ENCODE measurements at regions not wholly inside any gene's neighbourhood (a gene's known extent, or its start where the extent isn't known, plus 50 kb on each side); places are given as distances from the start of the nearest gene placed in this dataset.

DNA sequence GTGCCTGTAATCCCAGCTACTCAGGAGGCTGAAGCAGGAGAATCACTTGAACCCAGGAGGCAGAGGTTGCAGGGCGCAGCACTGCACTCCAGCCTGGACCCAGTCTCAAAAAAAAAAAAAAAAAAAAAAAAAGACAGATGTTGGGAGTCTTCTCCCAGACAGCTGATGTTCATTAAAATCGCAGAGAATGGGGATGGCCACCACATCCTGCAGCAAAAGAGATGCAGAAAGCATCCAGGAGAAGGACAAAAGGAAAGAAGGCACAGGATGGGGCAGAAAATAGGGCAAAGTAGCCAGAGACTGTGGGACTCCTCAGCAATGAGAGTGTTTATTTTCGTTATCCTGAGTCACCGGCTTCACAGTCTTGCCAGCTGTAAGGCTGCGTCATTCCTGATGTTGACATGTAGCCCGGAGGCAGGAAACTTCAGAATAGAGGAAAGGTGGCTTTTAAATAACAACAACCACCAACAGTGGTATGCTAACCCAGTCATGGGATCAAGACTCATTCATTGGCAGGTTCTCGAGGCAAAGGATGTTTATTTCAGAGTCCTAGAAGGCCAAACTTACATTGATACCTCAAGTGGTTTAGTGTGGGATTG lies 149.5 kb upstream of the SVIL start:
- H3K27ac Mint-ChIP-seq = peak overlapping the region in 2 of 3 experiments; percentile 54 to 85; a peak in 2 of 7 replicates
- H3K79me2 ChIP-seq (ENCODE audit: insufficient read depth, low read length) = no peaks in the 10 kb centered on the region
- no peak overlapping the region for H3K14ac ChIP-seq (ENCODE audit: insufficient read depth, low read length)
- H2BK20ac ChIP-seq (ENCODE audit: low read depth, low read length, poor library complexity, severe bottlenecking) = no peak overlapping the region
- H3K4me3 Mint-ChIP-seq = no peak overlapping the region
- H3K56ac ChIP-seq (ENCODE audit: insufficient read length, low read depth, low read length) = no peak overlapping the region
- no peak overlapping the region for H3K4ac ChIP-seq (ENCODE audit: low read depth, low read length)
- H3K27ac ChIP-seq (ENCODE audit: insufficient read length, low read depth, low read length) = no peak overlapping the region
- H3K4me1 Mint-ChIP-seq = peaks cover 5 to 14% of the 10 kb centered on the region in 2 experiments
- no peak overlapping the region for H3K23ac ChIP-seq (ENCODE audit: insufficient read length, low read depth, low read length)
- TF ChIP-seq, protein P1, sequence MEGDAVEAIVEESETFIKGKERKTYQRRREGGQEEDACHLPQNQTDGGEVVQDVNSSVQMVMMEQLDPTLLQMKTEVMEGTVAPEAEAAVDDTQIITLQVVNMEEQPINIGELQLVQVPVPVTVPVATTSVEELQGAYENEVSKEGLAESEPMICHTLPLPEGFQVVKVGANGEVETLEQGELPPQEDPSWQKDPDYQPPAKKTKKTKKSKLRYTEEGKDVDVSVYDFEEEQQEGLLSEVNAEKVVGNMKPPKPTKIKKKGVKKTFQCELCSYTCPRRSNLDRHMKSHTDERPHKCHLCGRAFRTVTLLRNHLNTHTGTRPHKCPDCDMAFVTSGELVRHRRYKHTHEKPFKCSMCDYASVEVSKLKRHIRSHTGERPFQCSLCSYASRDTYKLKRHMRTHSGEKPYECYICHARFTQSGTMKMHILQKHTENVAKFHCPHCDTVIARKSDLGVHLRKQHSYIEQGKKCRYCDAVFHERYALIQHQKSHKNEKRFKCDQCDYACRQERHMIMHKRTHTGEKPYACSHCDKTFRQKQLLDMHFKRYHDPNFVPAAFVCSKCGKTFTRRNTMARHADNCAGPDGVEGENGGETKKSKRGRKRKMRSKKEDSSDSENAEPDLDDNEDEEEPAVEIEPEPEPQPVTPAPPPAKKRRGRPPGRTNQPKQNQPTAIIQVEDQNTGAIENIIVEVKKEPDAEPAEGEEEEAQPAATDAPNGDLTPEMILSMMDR (conservative IDR thresholded peaks at IDR 0.05) = no peak
- no peak overlapping the region for H3T11ph ChIP-seq (ENCODE audit: low read length)
- no peak overlapping the region for H4K8ac ChIP-seq (replicated peaks; ENCODE audit: insufficient read length, low read depth, low read length)
- no peak overlapping the region for H4K91ac ChIP-seq (ENCODE audit: insufficient read length, low read depth, low read length)
- no peak overlapping the region for H2BK120ac ChIP-seq (ENCODE audit: low read depth, low read length, poor library complexity, severe bottlenecking)
- no peak overlapping the region for H3K18ac ChIP-seq (ENCODE audit: insufficient read length, low read depth, low read length)
- H3K9me3 ChIP-seq (ENCODE audit: control insufficient read depth, low read depth, low read length) = no peaks in the 10 kb centered on the region
- no peak overlapping the region for H4K5ac ChIP-seq (ENCODE audit: insufficient read length, low read depth, low read length)
- H3K4me1 ChIP-seq (ENCODE audit: insufficient read depth, low read length) = no peaks in the 10 kb centered on the region; the same call in 1 of the 2 replicates
- H2BK15ac ChIP-seq (ENCODE audit: low read depth, low read length) = no peak overlapping the region
- no peaks in the 10 kb centered on the region for H3K27me3 ChIP-seq (ENCODE audit: insufficient read depth, low read length)
- peaks cover 8 to 10% of the 10 kb centered on the region in 2 experiments for H3K9me3 Mint-ChIP-seq
- H3K27me3 Mint-ChIP-seq (ENCODE audit: low read depth) = peaks cover 27% of the 10 kb centered on the region
- H2AK5ac ChIP-seq (ENCODE audit: insufficient read length, low read length) = no peak overlapping the region
- no peak overlapping the region for H2BK5ac ChIP-seq (ENCODE audit: insufficient read length, low read length)
- H3K9ac ChIP-seq (ENCODE audit: extremely low read depth, insufficient read length, low read length) = no peak overlapping the region
- H2BK12ac ChIP-seq (ENCODE audit: insufficient read length, low read depth, low read length) = no peak overlapping the region
- no peak overlapping the region for H3K4me2 ChIP-seq (ENCODE audit: insufficient read depth, insufficient read length, low read length)
- DNase-seq = peak; percentile 86
- WGBS (ENCODE audit: extremely low coverage, insufficient read length, low lambda C conversion rate) = no CpG with 5 or more reads among the region's 7 CpGs
- H3K36me3 Mint-ChIP-seq (ENCODE audit: insufficient read depth in 1 of 3, low read depth in 3 of 3) = peaks cover 0 to 2% (median 0%) of the 10 kb centered on the region in 3 experiments; a peak in 1 of 7 replicates
- H3K79me1 ChIP-seq (ENCODE audit: insufficient read depth, low read depth, low read length, poor library complexity, severe bottlenecking) = no peaks in the 10 kb centered on the region
- no peak overlapping the region for H2AFZ ChIP-seq (ENCODE audit: low read length)
- H3K23me2 ChIP-seq (ENCODE audit: insufficient read length, low read depth, low read length, poor library complexity, severe bottlenecking) = no peaks in the 10 kb centered on the region
- no peaks in the 10 kb centered on the region for H4K20me1 ChIP-seq (ENCODE audit: control insufficient read depth, insufficient read depth, insufficient read length)
